Keratinocyte (primary cell): ENCODE measurements at regions not wholly inside any gene's neighbourhood (a gene's known extent, or its start where the extent isn't known, plus 50 kb on each side); places are given as distances from the start of the nearest gene placed in this dataset.
"Not testable (repeated sequence)": the region's sequence is repeated elsewhere in the genome, so short reads cannot be mapped to it uniquely, and the experiment has no call there.

ENCODE experiments used
- CTCF ChIP-seq, 3 experiments: IDR thresholded peaks in 1 of 3; conservative IDR thresholded peaks in 1 of 3; optimal IDR thresholded peaks in 1 of 3; 2 replicates in 2 of 3; 3 replicates in 1 of 3; pipeline versions ENCODE3 to v1.5.1; 2011; ENCODE audit warnings: low read length in 3 of 3, mild to moderate bottlenecking in 3 of 3, moderate library complexity in 2 of 3, control low read depth in 1 of 3, inconsistent platforms in 1 of 3; ENCODE audit not compliant: insufficient read depth in 2 of 3; ENCODE audit errors: extremely low read depth in 1 of 3
- EZH2 ChIP-seq: IDR thresholded peaks from one replicate; pipeline ENCODE4 v1.6.1; 2012; ENCODE audit warnings: inconsistent platforms, mild to moderate bottlenecking, low read length, moderate library complexity

DNA sequence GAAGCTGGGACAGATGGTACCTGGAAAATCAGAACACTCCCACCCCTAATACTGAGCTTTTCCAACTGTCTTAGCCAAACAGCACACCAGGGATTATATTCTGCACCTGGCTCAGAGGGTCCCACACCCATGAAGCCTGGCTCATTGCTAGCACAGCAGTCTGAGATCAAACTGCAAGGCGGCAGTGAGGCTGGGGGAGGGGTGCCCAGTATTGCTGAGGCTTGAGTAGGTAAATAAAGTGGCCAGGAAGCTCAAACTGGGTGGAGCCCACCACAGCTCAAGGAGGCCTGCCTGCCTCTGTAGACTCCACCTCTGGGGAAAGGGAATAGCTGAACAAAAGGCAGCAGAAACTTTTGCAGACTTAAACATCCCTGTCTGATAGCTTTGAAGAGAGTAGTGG, 403.3 kb downstream of the MBD2 start:
- TF ChIP-seq CTCF (optimal IDR thresholded peaks at IDR 0.05 in 1 of 3, IDR thresholded peaks at IDR 0.05 in 1 of 3, conservative IDR thresholded peaks at IDR 0.05 in 1 of 3; ENCODE audit: extremely low read depth in 1 of 3, insufficient read depth in 2 of 3, low read length in 3 of 3); EZH2: not testable (repeated sequence)
